A673 (cell line): ENCODE measurements at regions not wholly inside any gene's neighbourhood (a gene's known extent, or its start where the extent isn't known, plus 50 kb on each side); places are given as distances from the start of the nearest gene placed in this dataset.

Source experiments
- BruUV-seq: library from RNA; stranded (reverse); fragments of 400-500 nt; replicated peaks from 2 replicates; lab custom pipeline; 2021; lab: Mats Ljungman, UMichigan
- CTCF ChIA-PET: fragments of 300-600 bp; sonication (Branson Sonifier 250); formaldehyde crosslinking; loops from one replicate; lab custom pipeline; 2022; ENCODE audit warnings: antibody characterized with exemption; lab: Charles Lee
- POLR2A ChIA-PET: fragments of 300-600 bp; sonication (Branson Sonifier 250); formaldehyde crosslinking; loops from one replicate; lab custom pipeline; 2022; ENCODE audit warnings: antibody characterized with exemption; ENCODE audit not compliant: low non-redundant PET; lab: Charles Lee
- DNase-seq: peaks from one replicate; pipeline ENCODE4 v3.0.0-alpha.2; 2015; ENCODE audit warnings: low spot score
- H3K27ac ChIP-seq: fragments of 200-600 bp; sonication (generic); 2 replicates; pipeline ENCODE4 v1.5.1; 2016; ENCODE audit warnings: mixed run types, low read depth, mild to moderate bottlenecking, mixed read lengths, antibody characterized with exemption, low read length; ENCODE audit not compliant: poor library complexity, severe bottlenecking
- H3K27me3 ChIP-seq: fragments of 200-600 bp; sonication (generic); replicated peaks from 2 replicates; pipeline ENCODE4 v1.6.1; 2017; ENCODE audit warnings: mixed run types, low read depth, mild to moderate bottlenecking, mixed read lengths, antibody characterized with exemption, low read length; ENCODE audit not compliant: insufficient read depth, poor library complexity
- H3K36me3 ChIP-seq: fragments of 200-600 bp; sonication (generic); 2 replicates; pipeline ENCODE4 v1.6.1; 2016; ENCODE audit warnings: mixed run types, mild to moderate bottlenecking, mixed read lengths, antibody characterized with exemption, low read length; ENCODE audit not compliant: insufficient read depth, poor library complexity, severe bottlenecking
- H3K4me1 ChIP-seq: fragments of 200-600 bp; sonication (generic); 2 replicates; pipeline ENCODE4 v1.6.1; 2017; ENCODE audit warnings: mixed run types, mild to moderate bottlenecking, mixed read lengths, antibody characterized with exemption, low read length; ENCODE audit not compliant: insufficient read depth, poor library complexity, severe bottlenecking
- H3K4me3 ChIP-seq: fragments of 200-600 bp; sonication (generic); 2 replicates; pipeline ENCODE4 v1.5.1; 2016; ENCODE audit warnings: low read depth, mixed run types, mild to moderate bottlenecking, mixed read lengths, low read length; ENCODE audit not compliant: poor library complexity, severe bottlenecking
- H3K9me3 ChIP-seq: fragments of 200-600 bp; sonication (generic); 2 replicates; pipeline ENCODE4 v1.6.1; 2016; ENCODE audit warnings: mixed run types, low read depth, mild to moderate bottlenecking, mixed read lengths, antibody characterized with exemption, low read length; ENCODE audit not compliant: poor library complexity, severe bottlenecking
- CTCF ChIP-seq: fragments of 300-800, 200-600 bp; sonication (generic); conservative IDR thresholded peaks from 2 replicates; pipeline ENCODE4 v1.5.1; 2017; ENCODE audit warnings: low read depth, mild to moderate bottlenecking, antibody characterized with exemption, low read length, moderate library complexity, mixed read lengths
- EZH2 ChIP-seq: fragments of 200-600 bp; sonication (generic); IDR thresholded peaks from 2 replicates; pipeline ENCODE4 v1.6.1; 2017; ENCODE audit warnings: borderline replicate concordance, low read depth, mild to moderate bottlenecking, mixed read lengths, antibody characterized with exemption, low read length; ENCODE audit not compliant: poor library complexity, severe bottlenecking
- intact Hi-C: fragments of 100-400 bp; cut with micrococcal nuclease; formaldehyde crosslinking; loops from one replicate; pipeline ENCODE4 v1.10.0; 2022; ENCODE audit not compliant: unreplicated experiment

- CTCF ChIA-PET, result no interaction called here
Observed at GRCh38 chr17:69716556-69716955, 302.1 kb downstream of the MAP2K6 start.

GRCh38 chr17:69717214-69717613 is 302.7 kb downstream of the MAP2K6 start:
- CTCF ChIA-PET, result no interaction called here
- Histone ChIP-seq H3K36me3 (no peaks in the 10 kb centered on the region), H3K27ac (no peak overlapping the region), H3K4me1 (no peaks in the 10 kb centered on the region), H3K9me3 (no peaks in the 10 kb centered on the region), H3K4me3 (no peak overlapping the region), H3K27me3 (no peaks in the 10 kb centered on the region)
- DNase-seq, result no peak
- no TSS peak for BruUV-seq
- POLR2A ChIA-PET, result no interaction called here
- intact Hi-C loops, result loop anchor here (5.0 kb wide), 1 partner anchor 425 kb away; no protein-coding TSS in a partner anchor
- TF ChIP-seq EZH2, result no peak
- no peak for TF ChIP-seq CTCF

More at GRCh38 chr17:69716556-69716955, 302.1 kb downstream of the MAP2K6 start:
- no peaks in the 10 kb centered on the region for H3K27me3 ChIP-seq
- intact Hi-C loops, result loop anchor here (5.0 kb wide), 1 partner anchor 426 kb away; no protein-coding TSS in a partner anchor
- DNase-seq, result no peak
- H3K4me1 ChIP-seq, result no peaks in the 10 kb centered on the region
- TF ChIP-seq EZH2 (no peak), CTCF (no peak)
- BruUV-seq, result no TSS peak
- H3K27ac ChIP-seq, result no peak overlapping the region
- H3K4me3 ChIP-seq, result no peak overlapping the region
- no peaks in the 10 kb centered on the region for H3K9me3 ChIP-seq
- POLR2A ChIA-PET, result no interaction called here
- no peaks in the 10 kb centered on the region for H3K36me3 ChIP-seq

DNA sequence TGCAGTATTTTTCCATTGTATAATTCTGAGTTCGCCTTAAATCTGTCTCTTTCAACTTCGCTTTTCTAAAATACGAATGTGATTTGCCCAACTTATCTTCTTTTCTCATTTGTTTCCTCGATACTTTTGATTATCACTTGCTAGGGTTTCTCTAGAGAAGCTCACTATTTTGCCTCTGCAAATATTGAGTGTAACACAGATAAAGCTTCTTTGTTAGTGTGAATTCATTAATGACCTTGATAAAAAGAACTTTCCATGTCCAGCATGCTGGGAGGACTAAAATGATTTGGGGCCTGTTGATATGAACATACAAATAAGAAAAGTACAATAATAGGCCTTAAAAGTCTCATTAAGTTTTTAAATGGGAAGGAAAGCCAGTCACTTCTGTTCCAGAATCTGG is 303.3 kb downstream of the MAP2K6 start:
- H3K27ac ChIP-seq, result no peak overlapping the region
- H3K36me3 ChIP-seq, result no peaks in the 10 kb centered on the region
- TF ChIP-seq CTCF (no peak), EZH2 (no peak)
- H3K27me3 ChIP-seq, result no peaks in the 10 kb centered on the region
- CTCF ChIA-PET, result no interaction called here
- H3K4me3 ChIP-seq, result no peak overlapping the region
- POLR2A ChIA-PET, result no interaction called here
- intact Hi-C loops, result loop anchor here (5.0 kb wide), 1 partner anchor 424 kb away; no protein-coding TSS in a partner anchor
- DNase-seq, result no peak
- no peaks in the 10 kb centered on the region for H3K4me1 ChIP-seq
- H3K9me3 ChIP-seq, result no peaks in the 10 kb centered on the region
- BruUV-seq, result no TSS peak
